Brain microvascular endothelial cell (primary cell): ENCODE measurements at regions not wholly inside any gene's neighbourhood (a gene's known extent, or its start where the extent isn't known, plus 50 kb on each side); places are given as distances from the start of the nearest gene placed in this dataset.
"Not testable (repeated sequence)": the region's sequence is repeated elsewhere in the genome, so short reads cannot be mapped to it uniquely, and the experiment has no call there.

Source experiments
- DNase-seq: peaks from one replicate; pipeline ENCODE4 v3.0.0-alpha.2; 2020
- H3K27ac ChIP-seq: fragments of 250-450 bp; sonication (Bioruptor Pico); 2 replicates; pipeline ENCODE4 v1.5.1; 2020; ENCODE audit warnings: mild to moderate bottlenecking, moderate library complexity
- H3K27me3 ChIP-seq: fragments of 250-450 bp; sonication (Bioruptor Pico); replicated peaks from 2 replicates; pipeline ENCODE4 v1.5.1; 2020; ENCODE audit warnings: mild to moderate bottlenecking
- H3K36me3 ChIP-seq: fragments of 250-450 bp; sonication (Bioruptor Pico); replicated peaks from 2 replicates; pipeline ENCODE4 v1.5.1; 2020; ENCODE audit warnings: mild to moderate bottlenecking
- H3K4me3 ChIP-seq: 2 replicates; pipeline ENCODE4 v1.5.1; 2011; ENCODE audit warnings: low read depth, mild to moderate bottlenecking, control low read depth, low read length, moderate library complexity
- CTCF ChIP-seq: IDR thresholded peaks from 2 replicates; pipeline ENCODE4 v1.5.1; 2011; ENCODE audit warnings: low read depth, mild to moderate bottlenecking, moderate library complexity, low read length, control low read depth, inconsistent platforms; ENCODE audit errors: missing control alignments
- in situ Hi-C: cut with HindIII; loops from 2 replicates; pipeline ENCODE4 v1.10.0; 2017; ENCODE audit warnings: low sequenced_read_pairs, low pct_ligation_motif_present

- Histone ChIP-seq H3K27ac (no peak overlapping the region), H3K27me3 (no peaks in the 10 kb centered on the region), H3K4me3 (no peak overlapping the region), H3K36me3 (no peaks in the 10 kb centered on the region)
- TF ChIP-seq CTCF, result no peak
- in situ Hi-C loops, result no loop called here
- DNase-seq, result no peak
Measured at GRCh38 chr12:116443821-116444589, 115.2 kb upstream of the MAP1LC3B2 start.

GRCh38 chr12:116444590-116444943 lies 114.6 kb upstream of the MAP1LC3B2 start:
- no peaks in the 10 kb centered on the region for H3K36me3 ChIP-seq
- in situ Hi-C loops, result no loop called here
- H3K27ac ChIP-seq, result no peak overlapping the region
- no peaks in the 10 kb centered on the region for H3K27me3 ChIP-seq
- H3K4me3 ChIP-seq, result no peak overlapping the region
- no peak for DNase-seq
- TF ChIP-seq CTCF, result no peak

GRCh38 chr12:116448165-116448739 lies 110.9 kb upstream of the MAP1LC3B2 start:
- in situ Hi-C loops, result no loop called here
- no peak overlapping the region for H3K4me3 ChIP-seq
- H3K27me3 ChIP-seq, result no peaks in the 10 kb centered on the region
- TF ChIP-seq CTCF, result no peak
- no peak overlapping the region for H3K27ac ChIP-seq
- DNase-seq, result no peak
- H3K36me3 ChIP-seq, result no peaks in the 10 kb centered on the region

- no peaks in the 10 kb centered on the region for H3K27me3 ChIP-seq
- H3K27ac ChIP-seq, result no peak overlapping the region
- no peak overlapping the region for H3K4me3 ChIP-seq
- DNase-seq, result no peak
- in situ Hi-C loops, result no loop called here
- no peaks in the 10 kb centered on the region for H3K36me3 ChIP-seq
- TF ChIP-seq CTCF, result no peak
Measured at GRCh38 chr12:116450406-116450910, 108.7 kb upstream of the MAP1LC3B2 start.

- DNase-seq, in situ Hi-C loops, H3K27ac ChIP-seq: not testable (repeated sequence)
Measured at GRCh38 chr12:116452975-116453374, 106.2 kb upstream of the MAP1LC3B2 start.

GRCh38 chr12:116453631-116454030 lies 105.5 kb upstream of the MAP1LC3B2 start:
- TF ChIP-seq CTCF, result no peak
- in situ Hi-C loops, result no loop called here
- no peak overlapping the region for H3K27ac ChIP-seq

More at GRCh38 chr12:116452975-116453374, 106.2 kb upstream of the MAP1LC3B2 start:
- H3K27me3 ChIP-seq, H3K4me3 ChIP-seq, H3K36me3 ChIP-seq: not testable (repeated sequence)

More at GRCh38 chr12:116453631-116454030, 105.5 kb upstream of the MAP1LC3B2 start:
- Histone ChIP-seq H3K36me3 (no peaks in the 10 kb centered on the region), H3K4me3 (no peak overlapping the region), H3K27me3 (no peaks in the 10 kb centered on the region)
- no peak for DNase-seq
